ENCODE measurements at regions not wholly inside any gene's neighbourhood (a gene's known extent, or its start where the extent isn't known, plus 50 kb on each side); places are given as distances from the start of the nearest gene placed in this dataset.

- TF ChIP-seq POLR2AphosphoS5 (IDR thresholded peaks at IDR 0.05; ENCODE audit: low read depth): no peak
- TF ChIP-seq, protein P1, sequence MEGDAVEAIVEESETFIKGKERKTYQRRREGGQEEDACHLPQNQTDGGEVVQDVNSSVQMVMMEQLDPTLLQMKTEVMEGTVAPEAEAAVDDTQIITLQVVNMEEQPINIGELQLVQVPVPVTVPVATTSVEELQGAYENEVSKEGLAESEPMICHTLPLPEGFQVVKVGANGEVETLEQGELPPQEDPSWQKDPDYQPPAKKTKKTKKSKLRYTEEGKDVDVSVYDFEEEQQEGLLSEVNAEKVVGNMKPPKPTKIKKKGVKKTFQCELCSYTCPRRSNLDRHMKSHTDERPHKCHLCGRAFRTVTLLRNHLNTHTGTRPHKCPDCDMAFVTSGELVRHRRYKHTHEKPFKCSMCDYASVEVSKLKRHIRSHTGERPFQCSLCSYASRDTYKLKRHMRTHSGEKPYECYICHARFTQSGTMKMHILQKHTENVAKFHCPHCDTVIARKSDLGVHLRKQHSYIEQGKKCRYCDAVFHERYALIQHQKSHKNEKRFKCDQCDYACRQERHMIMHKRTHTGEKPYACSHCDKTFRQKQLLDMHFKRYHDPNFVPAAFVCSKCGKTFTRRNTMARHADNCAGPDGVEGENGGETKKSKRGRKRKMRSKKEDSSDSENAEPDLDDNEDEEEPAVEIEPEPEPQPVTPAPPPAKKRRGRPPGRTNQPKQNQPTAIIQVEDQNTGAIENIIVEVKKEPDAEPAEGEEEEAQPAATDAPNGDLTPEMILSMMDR (IDR thresholded peaks at IDR 0.05; ENCODE audit: insufficient read depth, low read length): no peak
- no peak for TF ChIP-seq REST (IDR thresholded peaks at IDR 0.05; ENCODE audit: insufficient replicate concordance, low read depth)
- TF ChIP-seq SPI1 (IDR thresholded peaks at IDR 0.05; ENCODE audit: borderline replicate concordance, low read depth): no peak
Measured at GRCh38 chr4:11151500-11151899, 277.2 kb downstream of the HS3ST1 start.
